ENCODE measurements at regions not wholly inside any gene's neighbourhood (a gene's known extent, or its start where the extent isn't known, plus 50 kb on each side); places are given as distances from the start of the nearest gene placed in this dataset.

DNA sequence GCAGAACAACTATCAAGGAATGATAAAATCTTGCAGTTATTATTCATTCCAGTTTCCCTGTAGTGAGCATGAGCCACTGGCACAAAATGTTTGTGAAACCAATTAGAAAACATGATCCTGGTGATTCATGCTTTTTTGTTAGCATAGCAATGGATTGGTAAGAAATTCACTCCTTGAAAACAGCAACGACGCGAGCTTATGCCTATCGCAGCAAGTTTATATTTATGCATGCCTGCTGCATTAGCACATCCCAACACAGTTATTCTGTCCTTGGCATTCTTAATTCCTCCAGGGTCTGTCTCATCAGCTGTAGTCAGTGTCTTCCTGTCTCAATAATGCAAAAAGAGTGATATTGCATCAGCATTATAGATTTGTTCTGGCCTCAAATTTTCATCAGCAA, 975.9 kb downstream of the STIM2 start:
- no peaks in the 10 kb centered on the region for H3K27me3 ChIP-seq (ENCODE audit: control insufficient read depth, insufficient read depth, low read length)
- no peak for DNase-seq (ENCODE audit: low read depth in 4 of 6, low spot score in 6 of 6)
- no peaks in the 10 kb centered on the region for H3K9me3 ChIP-seq (ENCODE audit: control insufficient read depth, insufficient read depth, low read length)
- H3K4me1 ChIP-seq (ENCODE audit: control insufficient read depth, insufficient read depth, low read length) = no peaks in the 10 kb centered on the region
- H3K36me3 ChIP-seq (ENCODE audit: control insufficient read depth, insufficient read depth, low read length) = no peaks in the 10 kb centered on the region
- no peak overlapping the region for H3K27ac ChIP-seq (ENCODE audit: low read depth, low read length)
- 100% methylated on average over 4 of the region's 4 CpGs for WGBS (ENCODE audit: insufficient coverage)
- H3K4me3 ChIP-seq (ENCODE audit: low read depth, low read length) = no peak overlapping the region

DNA sequence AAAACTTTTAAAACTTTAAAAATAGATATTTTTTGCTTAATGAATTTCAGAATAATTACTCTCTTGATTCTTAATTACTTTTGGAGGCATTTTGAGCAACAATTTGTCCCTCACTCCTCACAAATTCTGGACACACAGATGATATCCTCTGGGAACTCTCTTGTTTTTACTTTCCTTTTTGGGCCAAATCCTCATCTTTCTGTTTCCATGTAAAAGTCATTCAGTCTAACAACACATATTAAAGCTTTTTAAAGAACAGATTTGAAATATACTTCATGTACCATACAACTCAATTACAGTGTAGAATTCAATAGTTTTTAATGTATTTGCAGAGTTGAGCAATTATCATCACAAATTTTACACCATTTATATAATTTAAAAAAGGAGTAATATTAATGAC, 983.1 kb downstream of the STIM2 start:
- H3K4me3 ChIP-seq (ENCODE audit: low read depth, low read length) = no peak overlapping the region
- H3K36me3 ChIP-seq (ENCODE audit: control insufficient read depth, insufficient read depth, low read length) = no peaks in the 10 kb centered on the region
- no peak for DNase-seq (ENCODE audit: low read depth in 4 of 6, low spot score in 6 of 6)
- no peak overlapping the region for H3K27ac ChIP-seq (ENCODE audit: low read depth, low read length)
- H3K4me1 ChIP-seq (ENCODE audit: control insufficient read depth, insufficient read depth, low read length) = no peaks in the 10 kb centered on the region
- no peaks in the 10 kb centered on the region for H3K27me3 ChIP-seq (ENCODE audit: control insufficient read depth, insufficient read depth, low read length)
- H3K9me3 ChIP-seq (ENCODE audit: control insufficient read depth, insufficient read depth, low read length) = no peaks in the 10 kb centered on the region

DNA sequence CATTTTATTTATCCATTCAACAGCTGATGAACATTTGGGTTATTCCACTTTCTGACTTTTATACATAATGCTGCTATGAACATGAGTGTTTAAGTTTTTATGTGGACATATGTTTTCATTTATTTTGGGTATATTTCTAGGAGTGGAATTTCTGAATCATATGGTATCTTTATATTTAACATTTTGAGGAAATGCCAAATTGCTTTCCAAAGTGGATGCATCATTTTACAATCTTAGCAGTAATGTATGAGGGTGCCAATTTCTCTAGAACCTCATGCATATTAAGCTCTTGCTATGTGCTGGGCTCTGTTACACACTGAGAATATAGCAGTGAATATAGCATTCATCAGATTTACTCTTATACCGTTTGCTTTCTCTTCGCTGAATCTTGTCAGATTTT, 983.7 kb downstream of the STIM2 start:
- no peaks in the 10 kb centered on the region for H3K36me3 ChIP-seq (ENCODE audit: control insufficient read depth, insufficient read depth, low read length)
- no peaks in the 10 kb centered on the region for H3K9me3 ChIP-seq (ENCODE audit: control insufficient read depth, insufficient read depth, low read length)
- WGBS (ENCODE audit: insufficient coverage) = no CpG with 5 or more reads among the region's 2 CpGs
- no peaks in the 10 kb centered on the region for H3K27me3 ChIP-seq (ENCODE audit: control insufficient read depth, insufficient read depth, low read length)
- DNase-seq (ENCODE audit: low read depth in 4 of 6, low spot score in 6 of 6) = peak in 1 of 6 donors; percentile 83
- no peak overlapping the region for H3K4me3 ChIP-seq (ENCODE audit: low read depth, low read length)
- no peaks in the 10 kb centered on the region for H3K4me1 ChIP-seq (ENCODE audit: control insufficient read depth, insufficient read depth, low read length)
- no peak overlapping the region for H3K27ac ChIP-seq (ENCODE audit: low read depth, low read length)

DNA sequence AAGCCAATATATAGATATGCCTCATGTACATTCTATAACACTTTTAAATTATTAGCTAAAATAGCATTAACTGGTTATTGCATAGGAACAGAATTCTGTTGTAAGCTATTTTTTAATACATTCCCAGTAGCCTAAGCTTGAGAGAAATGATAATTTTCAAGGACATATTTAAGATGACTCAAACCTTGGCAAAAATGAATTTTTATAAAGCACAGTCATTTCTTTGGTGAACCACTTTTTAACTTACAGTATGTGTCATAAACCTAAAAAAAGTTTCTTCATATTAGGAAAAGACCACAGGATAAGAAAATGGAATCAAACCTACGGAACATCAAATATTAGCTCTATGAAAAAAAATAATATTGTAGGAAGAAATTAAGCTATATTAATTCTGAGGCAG, 986.3 kb downstream of the STIM2 start:
- Histone ChIP-seq H3K4me3 (ENCODE audit: low read depth, low read length) (no peak overlapping the region), H3K36me3 (ENCODE audit: control insufficient read depth, insufficient read depth, low read length) (no peaks in the 10 kb centered on the region), H3K27ac (ENCODE audit: low read depth, low read length) (no peak overlapping the region), H3K4me1 (ENCODE audit: control insufficient read depth, insufficient read depth, low read length) (no peaks in the 10 kb centered on the region), H3K9me3 (ENCODE audit: control insufficient read depth, insufficient read depth, low read length) (no peaks in the 10 kb centered on the region), H3K27me3 (ENCODE audit: control insufficient read depth, insufficient read depth, low read length) (no peaks in the 10 kb centered on the region)
- DNase-seq (ENCODE audit: low read depth in 4 of 6, low spot score in 6 of 6) = no peak
- WGBS (ENCODE audit: insufficient coverage) = no CpG with 5 or more reads among the region's 1 CpG

DNA sequence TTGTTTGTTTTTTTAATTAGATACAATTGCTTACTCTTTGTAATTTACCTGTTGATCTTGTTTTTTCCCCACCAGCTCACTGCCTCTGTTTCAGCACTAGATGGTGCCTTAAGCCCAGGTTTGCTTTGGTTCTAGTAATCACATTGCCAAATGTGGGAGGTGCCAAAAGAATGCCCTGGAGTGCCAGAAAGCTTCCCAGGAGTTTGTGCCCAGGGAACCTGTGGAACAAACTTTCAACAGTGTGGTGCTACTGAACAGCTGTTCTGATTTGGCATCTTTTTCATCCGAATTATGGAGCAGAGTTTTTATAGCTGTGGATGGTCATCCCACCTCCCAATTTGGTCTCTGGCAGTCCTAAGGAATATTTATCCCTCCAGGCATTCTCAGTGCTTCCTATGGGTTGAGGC, 1000.7 kb downstream of the STIM2 start:
- Histone ChIP-seq H3K4me1 (ENCODE audit: control insufficient read depth, insufficient read depth, low read length) (no peaks in the 10 kb centered on the region), H3K9me3 (ENCODE audit: control insufficient read depth, insufficient read depth, low read length) (no peaks in the 10 kb centered on the region), H3K4me3 (ENCODE audit: low read depth, low read length) (no peak overlapping the region), H3K27me3 (ENCODE audit: control insufficient read depth, insufficient read depth, low read length) (no peaks in the 10 kb centered on the region), H3K36me3 (ENCODE audit: control insufficient read depth, insufficient read depth, low read length) (no peaks in the 10 kb centered on the region), H3K27ac (ENCODE audit: low read depth, low read length) (no peak overlapping the region)
- no CpG with 5 or more reads among the region's 1 CpG for WGBS (ENCODE audit: insufficient coverage)
- DNase-seq (ENCODE audit: low read depth in 4 of 6, low spot score in 6 of 6) = peak in 4 of 6 donors; percentile 1 to 50 (median 29)

DNA sequence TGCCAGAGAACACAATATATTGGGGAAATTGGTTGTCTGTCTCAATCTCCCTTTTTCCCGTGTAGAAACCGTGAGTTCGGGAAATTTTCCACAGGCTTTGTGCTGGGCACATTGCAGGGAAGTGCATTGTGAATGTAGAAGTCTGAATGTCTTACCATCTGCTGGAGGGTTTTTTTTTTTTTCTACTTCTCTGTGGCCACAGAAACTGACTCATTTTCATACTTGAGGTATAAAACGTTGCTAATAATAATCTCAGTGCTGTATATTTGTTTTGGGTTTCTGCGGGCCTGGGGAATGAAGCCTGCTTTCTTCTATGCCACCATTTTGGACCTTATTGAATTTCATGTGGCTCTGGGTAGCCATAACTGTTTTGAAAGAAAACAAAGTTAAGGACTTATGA, 1001.2 kb downstream of the STIM2 start:
- H3K27ac ChIP-seq (ENCODE audit: low read depth, low read length) = no peak overlapping the region
- no peaks in the 10 kb centered on the region for H3K27me3 ChIP-seq (ENCODE audit: control insufficient read depth, insufficient read depth, low read length)
- H3K4me3 ChIP-seq (ENCODE audit: low read depth, low read length) = no peak overlapping the region
- whole genome bisulfite sequencing (ENCODE audit: insufficient coverage) = 75% methylated on average over 5 of the region's 5 CpGs
- no peaks in the 10 kb centered on the region for H3K36me3 ChIP-seq (ENCODE audit: control insufficient read depth, insufficient read depth, low read length)
- no peaks in the 10 kb centered on the region for H3K4me1 ChIP-seq (ENCODE audit: control insufficient read depth, insufficient read depth, low read length)
- no peak for DNase-seq (ENCODE audit: low read depth in 4 of 6, low spot score in 6 of 6)
- H3K9me3 ChIP-seq (ENCODE audit: control insufficient read depth, insufficient read depth, low read length) = no peaks in the 10 kb centered on the region

DNA sequence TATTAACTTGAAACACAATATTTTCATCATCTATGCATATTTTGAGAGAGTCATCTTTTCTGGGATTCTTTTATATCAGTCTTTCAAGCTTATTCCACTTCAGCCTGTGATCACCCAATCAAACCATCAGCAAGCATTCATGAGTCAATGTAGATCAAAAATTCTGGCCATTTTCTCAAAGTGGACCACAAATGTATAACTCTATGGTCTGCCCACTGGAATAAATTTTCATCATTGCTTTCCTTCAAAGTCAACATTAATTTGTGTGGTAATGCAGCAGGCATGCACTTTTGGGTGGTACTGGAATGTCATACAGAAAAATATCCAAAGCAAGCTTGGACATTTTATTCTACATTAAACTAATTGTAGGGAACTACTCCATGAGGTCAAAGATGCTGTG, 1013.0 kb downstream of the STIM2 start:
- DNase-seq (ENCODE audit: low read depth in 4 of 6, low spot score in 6 of 6) = no peak
- H3K4me1 ChIP-seq (ENCODE audit: control insufficient read depth, insufficient read depth, low read length) = no peaks in the 10 kb centered on the region
- H3K4me3 ChIP-seq (ENCODE audit: low read depth, low read length) = no peak overlapping the region
- no peaks in the 10 kb centered on the region for H3K36me3 ChIP-seq (ENCODE audit: control insufficient read depth, insufficient read depth, low read length)
- H3K27me3 ChIP-seq (ENCODE audit: control insufficient read depth, insufficient read depth, low read length) = no peaks in the 10 kb centered on the region
- no peaks in the 10 kb centered on the region for H3K9me3 ChIP-seq (ENCODE audit: control insufficient read depth, insufficient read depth, low read length)
- no peak overlapping the region for H3K27ac ChIP-seq (ENCODE audit: low read depth, low read length)

DNA sequence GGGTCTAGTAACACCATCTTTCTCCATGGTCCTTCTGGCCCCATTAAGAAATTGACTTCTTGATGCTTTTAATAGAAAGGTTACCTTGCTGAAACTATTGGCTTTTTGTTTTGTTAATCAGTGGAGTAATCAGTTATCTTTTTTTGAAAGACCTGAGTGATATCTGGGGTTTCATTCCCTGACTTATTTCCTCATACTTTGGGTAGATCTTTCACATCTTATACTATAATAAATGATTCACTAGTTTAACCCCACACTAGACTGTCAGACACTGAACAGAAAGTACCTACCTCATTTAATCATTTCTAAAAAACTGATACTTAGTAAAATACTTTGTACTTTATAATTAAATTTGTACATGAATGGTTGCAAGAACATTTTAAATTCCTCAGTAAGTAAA, 1021.1 kb downstream of the STIM2 start:
- no peaks in the 10 kb centered on the region for H3K27me3 ChIP-seq (ENCODE audit: control insufficient read depth, insufficient read depth, low read length)
- H3K27ac ChIP-seq (ENCODE audit: low read depth, low read length) = no peak overlapping the region
- H3K9me3 ChIP-seq (ENCODE audit: control insufficient read depth, insufficient read depth, low read length) = no peaks in the 10 kb centered on the region
- no peaks in the 10 kb centered on the region for H3K36me3 ChIP-seq (ENCODE audit: control insufficient read depth, insufficient read depth, low read length)
- no peak overlapping the region for H3K4me3 ChIP-seq (ENCODE audit: low read depth, low read length)
- no peak for DNase-seq (ENCODE audit: low read depth in 4 of 6, low spot score in 6 of 6)
- no peaks in the 10 kb centered on the region for H3K4me1 ChIP-seq (ENCODE audit: control insufficient read depth, insufficient read depth, low read length)

DNA sequence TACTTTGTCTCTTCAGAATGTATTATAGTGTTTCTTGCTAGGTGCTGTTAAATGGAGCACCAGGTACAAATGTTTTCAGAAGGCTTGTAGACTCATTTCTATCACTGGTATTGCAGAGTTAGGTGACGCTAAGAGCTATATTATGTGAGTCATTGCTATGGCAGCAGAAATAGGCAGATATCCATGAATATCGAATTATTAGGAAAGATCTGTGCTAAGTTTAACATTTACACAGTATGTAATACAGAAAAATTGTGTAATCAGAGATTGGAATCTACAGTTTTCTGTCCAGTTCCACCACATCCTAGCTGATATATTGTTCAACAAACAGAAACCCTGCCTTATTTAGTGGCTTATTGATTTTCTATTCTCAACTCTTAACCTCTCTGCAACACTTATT, 1025.5 kb downstream of the STIM2 start:
- H3K4me1 ChIP-seq (ENCODE audit: control insufficient read depth, insufficient read depth, low read length) = no peaks in the 10 kb centered on the region
- WGBS (ENCODE audit: insufficient coverage) = no CpG with 5 or more reads among the region's 2 CpGs
- no peaks in the 10 kb centered on the region for H3K9me3 ChIP-seq (ENCODE audit: control insufficient read depth, insufficient read depth, low read length)
- no peak for DNase-seq (ENCODE audit: low read depth in 4 of 6, low spot score in 6 of 6)
- no peaks in the 10 kb centered on the region for H3K27me3 ChIP-seq (ENCODE audit: control insufficient read depth, insufficient read depth, low read length)
- no peak overlapping the region for H3K4me3 ChIP-seq (ENCODE audit: low read depth, low read length)
- H3K36me3 ChIP-seq (ENCODE audit: control insufficient read depth, insufficient read depth, low read length) = no peaks in the 10 kb centered on the region
- H3K27ac ChIP-seq (ENCODE audit: low read depth, low read length) = no peak overlapping the region

DNA sequence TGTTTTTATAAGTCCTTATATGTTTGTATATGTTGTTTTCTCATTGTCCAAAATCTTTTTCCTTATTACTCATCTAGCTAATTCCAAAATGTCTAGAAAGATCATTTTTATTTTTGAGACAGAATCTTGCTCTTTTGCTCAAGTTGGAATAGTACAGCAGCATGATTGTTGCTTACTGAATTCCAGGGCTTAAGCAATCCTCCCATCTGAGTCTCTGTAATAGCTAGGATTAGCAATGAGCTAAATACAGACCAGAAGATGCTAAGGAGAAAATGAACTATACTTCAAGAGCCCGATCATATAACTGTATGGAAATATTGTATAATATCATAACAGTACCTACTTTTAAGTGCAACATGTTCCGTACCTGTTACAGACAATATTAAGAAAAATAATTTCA, 1027.0 kb downstream of the STIM2 start:
- no peaks in the 10 kb centered on the region for H3K4me1 ChIP-seq (ENCODE audit: control insufficient read depth, insufficient read depth, low read length)
- no peaks in the 10 kb centered on the region for H3K27me3 ChIP-seq (ENCODE audit: control insufficient read depth, insufficient read depth, low read length)
- no peak for DNase-seq (ENCODE audit: low read depth in 4 of 6, low spot score in 6 of 6)
- WGBS (ENCODE audit: insufficient coverage) = no CpG with 5 or more reads among the region's 2 CpGs
- H3K36me3 ChIP-seq (ENCODE audit: control insufficient read depth, insufficient read depth, low read length) = no peaks in the 10 kb centered on the region
- H3K9me3 ChIP-seq (ENCODE audit: control insufficient read depth, insufficient read depth, low read length) = no peaks in the 10 kb centered on the region
- H3K27ac ChIP-seq (ENCODE audit: low read depth, low read length) = no peak overlapping the region
- H3K4me3 ChIP-seq (ENCODE audit: low read depth, low read length) = no peak overlapping the region

DNA sequence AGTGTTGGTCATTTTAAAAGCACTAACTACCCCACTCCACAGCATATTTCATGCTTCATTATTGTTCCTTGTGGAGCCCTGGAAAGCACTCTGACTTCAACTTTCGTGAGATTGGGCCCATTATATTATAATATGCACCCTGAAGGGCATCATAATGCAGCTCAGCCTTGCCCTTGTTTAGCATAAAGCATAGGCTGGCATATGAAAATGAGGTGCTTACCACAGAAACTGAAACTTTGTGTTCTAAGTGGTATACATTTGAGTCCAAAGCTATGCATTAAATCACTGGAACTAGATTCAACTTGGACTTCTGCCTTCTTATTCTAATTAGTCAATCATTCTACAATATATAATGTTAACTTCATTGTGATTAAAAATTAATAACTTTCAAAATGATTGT, 1027.9 kb downstream of the STIM2 start:
- Histone ChIP-seq H3K36me3 (ENCODE audit: control insufficient read depth, insufficient read depth, low read length) (no peaks in the 10 kb centered on the region), H3K9me3 (ENCODE audit: control insufficient read depth, insufficient read depth, low read length) (no peaks in the 10 kb centered on the region), H3K27me3 (ENCODE audit: control insufficient read depth, insufficient read depth, low read length) (no peaks in the 10 kb centered on the region), H3K27ac (ENCODE audit: low read depth, low read length) (no peak overlapping the region), H3K4me1 (ENCODE audit: control insufficient read depth, insufficient read depth, low read length) (no peaks in the 10 kb centered on the region), H3K4me3 (ENCODE audit: low read depth, low read length) (no peak overlapping the region)
- whole genome bisulfite sequencing (ENCODE audit: insufficient coverage) = no CpG with 5 or more reads among the region's 1 CpG
- DNase-seq (ENCODE audit: low read depth in 4 of 6, low spot score in 6 of 6) = peak in 1 of 6 donors; percentile 29

Data from spinal cord (tissue), 9 donors.